Keratinocyte (primary cell): ENCODE measurements at regions not wholly inside any gene's neighbourhood (a gene's known extent, or its start where the extent isn't known, plus 50 kb on each side); places are given as distances from the start of the nearest gene placed in this dataset.

ENCODE experiments used
- DNase-seq: peaks from one replicate; pipeline ENCODE4 v3.0.0-alpha.2; 2011; ENCODE audit warnings: low read depth, missing footprints, low spot score
- FAIRE-seq: peaks from 2 replicates; lab custom pipeline; 2011; peaks lifted over from hg19 to GRCh38; lab: Jason Lieb, UNC
- H2AFZ ChIP-seq: 2 replicates; pipeline ENCODE4 v1.6.0; 2012; ENCODE audit warnings: low read length, control low read depth, inconsistent platforms; ENCODE audit not compliant: control insufficient read depth
- H3K27ac ChIP-seq: 2 replicates; pipeline ENCODE4 v1.5.1; 2011; ENCODE audit warnings: low read length; ENCODE audit not compliant: control insufficient read depth, insufficient read depth
- H3K27me3 ChIP-seq: 3 replicates; pipeline ENCODE4 v1.6.0; 2011; ENCODE audit warnings: low read length; ENCODE audit not compliant: control insufficient read depth, insufficient read depth; ENCODE audit errors: extremely low read depth
- H3K36me3 ChIP-seq, 2 experiments: 2 replicates in 1 of 2; 3 replicates in 1 of 2; pipeline ENCODE4 v1.5.1; 2011; ENCODE audit warnings: low read length in 2 of 2, mild to moderate bottlenecking in 1 of 2; ENCODE audit not compliant: control insufficient read depth in 2 of 2, insufficient read depth in 2 of 2; ENCODE audit errors: extremely low read depth in 1 of 2
- H3K4me1 ChIP-seq: 3 replicates; pipeline ENCODE4 v1.5.1; 2011; ENCODE audit warnings: low read length; ENCODE audit not compliant: control insufficient read depth, insufficient read depth; ENCODE audit errors: extremely low read depth
- H3K4me2 ChIP-seq: 3 replicates; pipeline ENCODE4 v1.6.0; 2011; ENCODE audit warnings: low read depth, low read length; ENCODE audit not compliant: control insufficient read depth, insufficient read depth; ENCODE audit errors: extremely low read depth
- H3K4me3 ChIP-seq, 3 experiments: fragments of 200-600 bp in 1 of 3; sonication (generic) in 1 of 3; 2 replicates in 2 of 3; 3 replicates in 1 of 3; pipeline ENCODE4 v1.5.1; 2011 to 2016; ENCODE audit warnings: low read length in 3 of 3, mild to moderate bottlenecking in 3 of 3, control low read depth in 2 of 3, inconsistent platforms in 1 of 3, low read depth in 1 of 3, mixed read lengths in 1 of 3, mixed run types in 1 of 3, moderate library complexity in 1 of 3; ENCODE audit not compliant: control insufficient read depth in 2 of 3, insufficient read depth in 2 of 3; ENCODE audit errors: extremely low read depth in 1 of 3
- H3K79me2 ChIP-seq: 2 replicates; pipeline ENCODE4 v1.6.0; 2012; ENCODE audit warnings: low read length; ENCODE audit not compliant: control insufficient read depth, insufficient read depth
- H3K9ac ChIP-seq: 3 replicates; pipeline ENCODE4 v1.6.0; 2011; ENCODE audit warnings: low read length; ENCODE audit not compliant: control insufficient read depth, insufficient read depth; ENCODE audit errors: extremely low read depth
- H3K9me1 ChIP-seq: 3 replicates; pipeline ENCODE4 v1.6.0; 2011; ENCODE audit warnings: low read length; ENCODE audit not compliant: control insufficient read depth, insufficient read depth; ENCODE audit errors: extremely low read depth
- H3K9me3 ChIP-seq: 2 replicates; pipeline ENCODE4 v1.5.1; 2012; ENCODE audit warnings: low read depth, low read length; ENCODE audit not compliant: control insufficient read depth
- H4K20me1 ChIP-seq: 3 replicates; pipeline ENCODE4 v1.6.0; 2011; ENCODE audit warnings: low read length; ENCODE audit not compliant: control insufficient read depth, insufficient read depth; ENCODE audit errors: extremely low read depth
- CTCF ChIP-seq, 3 experiments: IDR thresholded peaks in 1 of 3; conservative IDR thresholded peaks in 1 of 3; optimal IDR thresholded peaks in 1 of 3; 2 replicates in 2 of 3; 3 replicates in 1 of 3; pipeline versions ENCODE3 to v1.5.1; 2011; ENCODE audit warnings: low read length in 3 of 3, mild to moderate bottlenecking in 3 of 3, moderate library complexity in 2 of 3, control low read depth in 1 of 3, inconsistent platforms in 1 of 3; ENCODE audit not compliant: insufficient read depth in 2 of 3; ENCODE audit errors: extremely low read depth in 1 of 3
- EZH2 ChIP-seq: IDR thresholded peaks from one replicate; pipeline ENCODE4 v1.6.1; 2012; ENCODE audit warnings: inconsistent platforms, mild to moderate bottlenecking, low read length, moderate library complexity
- dilution Hi-C: fragments of 300-500 bp; cut with MboI; formaldehyde crosslinking; loops from one replicate; pipeline ENCODE4 v1.7.0; 2020; ENCODE audit warnings: low sequenced_read_pairs; ENCODE audit not compliant: extremely low pct_ligation_motif_present

- Histone ChIP-seq H3K27ac (no peak overlapping the region), H3K27me3 (no peaks in the 10 kb centered on the region), H3K36me3 (no peaks in the 10 kb centered on the region), H3K4me1 (no peaks in the 10 kb centered on the region), H3K79me2 (no peaks in the 10 kb centered on the region), H3K9ac (no peak overlapping the region), H3K4me3 (no peak overlapping the region), H4K20me1 (no peaks in the 10 kb centered on the region), H3K9me1 (no peaks in the 10 kb centered on the region), H3K9me3 (no peaks in the 10 kb centered on the region), H2AFZ (no peak overlapping the region), H3K4me2 (no peak overlapping the region)
- no peak for DNase-seq
- dilution Hi-C loops: no loop called here
- TF ChIP-seq CTCF (optimal IDR thresholded peaks at IDR 0.05 in 1 of 3, IDR thresholded peaks at IDR 0.05 in 1 of 3, conservative IDR thresholded peaks at IDR 0.05 in 1 of 3; ENCODE audit: extremely low read depth in 1 of 3, insufficient read depth in 2 of 3, low read length in 3 of 3): no peak
- no peak for TF ChIP-seq EZH2
- no peak for FAIRE-seq
Observed at GRCh38 chr7:136053689-136054485, 76.7 kb upstream of the MTPN start.

GRCh38 chr7:136051203-136051928 lies 74.2 kb upstream of the MTPN start:
- Histone ChIP-seq H3K4me3 (no peak overlapping the region), H4K20me1 (no peaks in the 10 kb centered on the region), H3K9me1 (no peaks in the 10 kb centered on the region), H2AFZ (no peak overlapping the region), H3K27me3 (no peaks in the 10 kb centered on the region), H3K4me2 (no peak overlapping the region), H3K9ac (no peak overlapping the region), H3K79me2 (no peaks in the 10 kb centered on the region), H3K36me3 (no peaks in the 10 kb centered on the region), H3K9me3 (no peaks in the 10 kb centered on the region), H3K27ac (no peak overlapping the region), H3K4me1 (no peaks in the 10 kb centered on the region)
- dilution Hi-C loops: no loop called here
- FAIRE-seq (no peak), DNase-seq (no peak)
- no peak for TF ChIP-seq EZH2
- TF ChIP-seq CTCF (optimal IDR thresholded peaks at IDR 0.05 in 1 of 3, IDR thresholded peaks at IDR 0.05 in 1 of 3, conservative IDR thresholded peaks at IDR 0.05 in 1 of 3; ENCODE audit: extremely low read depth in 1 of 3, insufficient read depth in 2 of 3, low read length in 3 of 3): no peak
